Fibroblast of mammary gland (primary cell): ENCODE measurements at regions not wholly inside any gene's neighbourhood (a gene's known extent, or its start where the extent isn't known, plus 50 kb on each side); places are given as distances from the start of the nearest gene placed in this dataset.

Experiments used
- DNase-seq: peaks from one replicate; pipeline ENCODE4 v3.0.0-alpha.2; 2010; ENCODE audit warnings: low read depth
- H3K4me3 ChIP-seq: 2 replicates; pipeline ENCODE4 v1.5.1; 2011; ENCODE audit warnings: low read depth, mild to moderate bottlenecking, low read length, moderate library complexity; ENCODE audit not compliant: control insufficient read depth
- TF ChIP-seq, protein P1 (sequence below): conservative IDR thresholded peaks from 2 replicates; pipeline ENCODE4 v1.5.1; 2011; ENCODE audit warnings: low read depth, low read length, inconsistent platforms; ENCODE audit not compliant: control insufficient read depth, insufficient read depth

DNA sequence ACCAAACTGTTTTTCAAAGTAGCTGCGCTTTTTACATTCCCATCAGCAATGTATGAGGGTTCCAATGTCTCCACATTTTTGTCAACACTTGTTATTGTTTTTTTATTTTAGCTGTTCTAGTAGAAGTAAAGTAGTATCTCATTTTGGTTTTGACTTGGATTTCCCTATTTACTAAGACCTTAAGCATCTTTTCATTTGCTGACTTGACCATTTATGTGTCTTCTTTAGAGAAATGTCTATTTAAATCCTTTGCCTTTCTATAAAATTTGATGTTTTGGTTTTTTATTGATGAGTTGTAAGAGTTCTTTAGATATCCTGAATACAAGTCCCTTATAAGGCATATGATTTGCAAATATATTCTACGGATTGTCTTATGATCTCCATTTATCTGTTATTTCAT lies 110.6 kb downstream of the CD164 start:
- no peak overlapping the region for H3K4me3 ChIP-seq
- TF ChIP-seq, protein P1, sequence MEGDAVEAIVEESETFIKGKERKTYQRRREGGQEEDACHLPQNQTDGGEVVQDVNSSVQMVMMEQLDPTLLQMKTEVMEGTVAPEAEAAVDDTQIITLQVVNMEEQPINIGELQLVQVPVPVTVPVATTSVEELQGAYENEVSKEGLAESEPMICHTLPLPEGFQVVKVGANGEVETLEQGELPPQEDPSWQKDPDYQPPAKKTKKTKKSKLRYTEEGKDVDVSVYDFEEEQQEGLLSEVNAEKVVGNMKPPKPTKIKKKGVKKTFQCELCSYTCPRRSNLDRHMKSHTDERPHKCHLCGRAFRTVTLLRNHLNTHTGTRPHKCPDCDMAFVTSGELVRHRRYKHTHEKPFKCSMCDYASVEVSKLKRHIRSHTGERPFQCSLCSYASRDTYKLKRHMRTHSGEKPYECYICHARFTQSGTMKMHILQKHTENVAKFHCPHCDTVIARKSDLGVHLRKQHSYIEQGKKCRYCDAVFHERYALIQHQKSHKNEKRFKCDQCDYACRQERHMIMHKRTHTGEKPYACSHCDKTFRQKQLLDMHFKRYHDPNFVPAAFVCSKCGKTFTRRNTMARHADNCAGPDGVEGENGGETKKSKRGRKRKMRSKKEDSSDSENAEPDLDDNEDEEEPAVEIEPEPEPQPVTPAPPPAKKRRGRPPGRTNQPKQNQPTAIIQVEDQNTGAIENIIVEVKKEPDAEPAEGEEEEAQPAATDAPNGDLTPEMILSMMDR: no peak

DNA sequence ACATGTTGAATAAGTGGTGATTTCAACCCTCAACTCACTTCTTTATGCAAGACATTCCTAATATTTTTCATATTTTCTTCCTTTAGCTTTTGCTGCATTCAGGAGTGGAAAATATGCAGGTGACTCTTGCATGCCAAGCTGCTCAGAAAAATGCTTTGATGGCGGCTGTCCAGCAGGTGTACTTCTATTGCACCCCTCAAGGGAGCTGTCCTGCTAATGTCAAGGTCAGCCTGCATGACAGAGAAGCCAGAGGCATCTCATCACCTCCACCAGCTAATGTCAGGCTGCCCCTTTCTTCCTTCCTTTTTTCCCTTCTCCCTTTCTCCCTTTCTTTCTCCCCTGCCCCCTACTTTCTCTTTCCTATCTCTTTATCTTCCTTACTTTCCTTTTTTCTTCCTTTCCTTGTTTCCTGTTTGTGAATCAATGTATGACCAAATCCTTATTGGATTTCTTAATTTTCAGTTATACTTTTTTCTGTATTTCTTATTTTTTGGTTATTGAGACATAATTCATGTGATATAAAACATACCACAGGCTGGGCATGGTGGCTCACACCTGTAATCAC lies 112.2 kb downstream of the CD164 start:
- H3K4me3 ChIP-seq: no peak overlapping the region
- TF ChIP-seq, protein P1: no peak
- no peak for DNase-seq

More for the DNA sequence above, 110.6 kb downstream of the CD164 start:
- no peak for DNase-seq

DNA sequence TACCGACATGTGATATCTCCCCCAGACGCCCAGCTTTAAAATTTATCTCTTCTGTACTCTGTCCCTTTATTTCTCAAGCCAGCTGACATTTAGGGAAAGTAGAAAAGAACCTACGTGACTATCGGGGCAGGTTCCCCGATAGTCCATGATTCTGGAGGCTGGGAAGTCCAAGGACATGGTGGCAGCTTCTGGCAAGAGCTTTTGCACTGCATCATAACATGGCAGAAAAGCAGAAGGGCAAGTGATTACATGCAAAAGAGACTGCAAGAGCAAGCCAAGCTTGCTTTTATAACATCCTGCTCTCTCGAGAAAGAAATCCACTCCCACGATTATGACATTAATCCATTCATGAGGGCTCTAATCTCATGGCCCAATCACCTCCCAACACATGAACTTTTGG lies 113.2 kb downstream of the CD164 start:
- H3K4me3 ChIP-seq: no peak overlapping the region
- no peak for DNase-seq
- TF ChIP-seq, protein P1: no peak

DNA sequence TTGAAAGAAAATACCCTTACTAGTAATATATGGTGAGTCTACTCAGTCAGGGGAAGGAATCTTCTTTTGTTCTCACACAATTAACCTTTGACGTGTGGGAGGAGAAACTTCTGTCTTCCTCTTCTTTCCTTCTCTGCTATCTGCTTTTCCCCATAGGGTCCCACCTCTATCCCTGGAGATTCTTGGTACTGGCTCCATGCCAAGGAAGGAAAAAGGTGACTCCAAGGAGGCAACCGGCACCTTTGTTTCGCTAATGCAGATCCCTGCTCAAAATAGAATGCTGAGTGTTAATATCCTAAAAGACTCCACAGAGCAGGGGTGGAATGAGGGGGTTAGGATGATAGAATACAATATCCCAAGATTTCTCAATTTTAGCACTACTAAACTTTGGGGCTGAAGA lies 116.7 kb downstream of the CD164 start:
- no peak for DNase-seq
- no peak overlapping the region for H3K4me3 ChIP-seq
- TF ChIP-seq, protein P1: no peak

DNA sequence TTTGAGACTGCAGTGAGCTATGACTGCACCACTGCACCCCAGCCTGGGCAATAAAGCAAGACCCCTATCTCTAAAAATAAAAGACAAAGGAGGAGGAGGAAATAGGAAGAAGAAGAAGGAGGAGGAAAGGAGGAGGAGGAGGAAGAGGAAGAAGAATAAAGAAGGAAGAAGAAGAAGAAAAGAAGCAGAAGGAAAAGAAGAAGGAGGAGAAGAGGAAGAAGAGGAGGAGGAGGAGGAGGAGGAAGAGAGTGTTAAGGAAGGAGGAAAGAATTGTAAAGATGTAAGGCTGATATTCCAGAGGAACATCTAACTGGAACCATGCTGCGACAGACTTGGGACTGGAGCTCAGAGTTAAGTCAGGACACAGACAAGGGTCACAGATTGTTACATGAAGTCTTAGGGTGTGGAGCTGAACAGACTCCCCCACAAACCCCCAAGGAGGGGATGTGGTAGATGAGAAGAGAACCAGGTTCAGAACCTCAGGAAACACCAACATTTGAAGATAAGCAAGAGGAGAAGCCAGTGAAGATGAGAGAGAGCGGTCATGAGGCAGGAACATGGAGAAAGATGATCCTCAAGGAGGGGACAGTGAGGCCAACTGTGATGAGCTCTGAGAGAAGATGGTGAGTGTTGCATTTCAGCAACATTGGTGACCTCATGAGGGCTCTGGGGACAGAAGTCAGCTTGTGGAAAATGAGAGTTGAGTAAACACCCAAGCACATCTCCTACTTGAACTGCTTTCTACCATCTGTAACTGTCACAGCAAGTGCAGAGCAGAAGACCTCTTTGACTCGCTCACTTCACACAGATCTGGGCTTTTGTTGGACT lies 118.2 kb downstream of the CD164 start:
- H3K4me3 ChIP-seq: no peak overlapping the region
- TF ChIP-seq, protein P1: no peak
- no peak for DNase-seq

DNA sequence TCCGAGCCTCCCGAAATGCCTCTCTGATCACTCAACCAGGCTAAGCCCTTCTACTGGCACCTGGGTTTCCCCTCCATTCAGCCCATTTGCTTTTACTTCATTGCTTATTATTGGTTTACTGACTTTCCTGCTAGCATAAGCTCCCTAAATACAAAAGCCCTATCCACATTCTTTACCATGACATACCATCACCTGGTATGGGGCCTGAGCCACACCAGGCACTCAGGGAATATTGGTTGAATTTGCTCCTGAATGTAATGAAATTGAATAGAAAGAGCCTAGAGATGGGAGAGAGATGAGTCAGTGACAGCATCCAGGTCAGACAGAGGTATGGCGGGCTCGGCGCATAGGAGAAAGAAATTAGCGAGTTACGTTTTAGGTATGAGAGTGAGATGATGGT lies 120.0 kb downstream of the CD164 start:
- H3K4me3 ChIP-seq: no peak overlapping the region
- TF ChIP-seq, protein P1: no peak
- DNase-seq: no peak
